GM18951 (cell line): ENCODE measurements at regions not wholly inside any gene's neighbourhood (a gene's known extent, or its start where the extent isn't known, plus 50 kb on each side); places are given as distances from the start of the nearest gene placed in this dataset.
"Not testable (repeated sequence)": the region's sequence is repeated elsewhere in the genome, so short reads cannot be mapped to it uniquely, and the experiment has no call there.

Source experiments
- POLR2A ChIP-seq: IDR thresholded peaks from 4 replicates; pipeline ENCODE4 v1.6.1; 2011; ENCODE audit warnings: mild to moderate bottlenecking; ENCODE audit not compliant: insufficient read length, insufficient read depth; ENCODE audit errors: extremely low read depth
- in situ Hi-C: fragments of 300-500 bp; cut with MboI; formaldehyde crosslinking; loops from one replicate; pipeline ENCODE4 v1.12.0; 2022; ENCODE audit warnings: low sequenced_read_pairs, mixed read lengths, inconsistent platforms; ENCODE audit not compliant: unreplicated experiment

DNA sequence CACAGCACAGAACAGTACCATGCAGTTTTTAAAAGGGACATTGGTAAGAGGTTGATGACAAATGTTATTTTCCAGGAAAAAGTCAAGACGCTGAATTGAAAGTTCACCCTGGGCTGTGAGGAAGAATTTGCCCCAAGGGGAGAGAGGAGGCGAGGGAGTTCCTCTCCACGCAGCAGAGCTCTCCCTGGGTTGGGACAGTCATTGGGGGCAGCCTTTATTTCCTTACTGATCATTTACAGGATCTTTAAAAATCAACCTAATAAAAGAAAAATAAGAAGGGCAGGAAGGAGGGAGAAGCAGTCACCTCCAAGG is 49.9 kb upstream of the WNT7B start:
- in situ Hi-C loops: no loop called here

DNA sequence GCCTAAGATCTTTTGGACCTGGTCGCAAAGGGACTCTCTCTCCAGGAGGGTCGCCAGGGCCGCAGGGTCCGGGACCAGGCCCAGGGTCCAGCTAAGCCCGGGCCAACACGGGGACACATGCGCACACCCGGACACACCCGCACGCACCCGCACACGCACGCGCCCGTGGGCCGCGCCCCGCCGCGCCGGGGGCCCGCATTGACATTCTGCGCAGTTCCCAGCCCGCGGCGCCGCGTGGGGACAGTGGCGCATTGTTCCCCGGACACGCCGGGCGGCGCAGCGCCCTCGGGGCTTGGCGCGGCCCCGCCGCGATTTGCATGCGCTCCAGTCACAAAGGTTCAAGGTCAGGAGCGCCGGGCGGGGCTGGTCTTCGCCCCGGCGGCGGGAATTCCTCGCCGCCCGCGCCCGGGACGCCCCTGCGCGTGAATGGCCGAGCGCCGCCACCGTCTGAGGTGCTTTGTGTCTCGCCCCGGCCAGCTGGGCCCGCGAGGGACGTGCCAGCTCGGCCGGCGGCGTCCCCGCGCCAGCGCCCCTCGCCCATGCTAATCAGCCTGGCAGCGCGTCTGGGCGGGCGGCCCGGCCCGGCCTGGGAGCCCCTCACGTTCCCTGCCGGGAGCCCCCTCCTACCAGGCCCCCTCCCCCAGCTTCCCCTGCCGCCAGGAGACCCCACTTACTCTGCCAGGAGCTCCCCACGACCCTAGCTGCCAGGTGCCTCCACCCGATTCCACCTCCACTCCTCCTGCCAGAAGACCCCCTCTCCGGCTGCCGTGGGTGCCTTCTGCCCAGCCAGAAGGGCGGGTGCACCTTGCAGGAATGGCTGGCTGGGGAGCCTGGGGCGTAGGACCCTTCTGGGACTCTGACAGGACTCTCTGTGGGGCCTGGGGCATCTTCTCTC is 50.5 kb upstream of the WNT7B start:
- in situ Hi-C loops: no loop called here
- no peak for TF ChIP-seq POLR2A

More for the DNA sequence above, 49.9 kb upstream of the WNT7B start:
- TF ChIP-seq POLR2A: no peak

DNA sequence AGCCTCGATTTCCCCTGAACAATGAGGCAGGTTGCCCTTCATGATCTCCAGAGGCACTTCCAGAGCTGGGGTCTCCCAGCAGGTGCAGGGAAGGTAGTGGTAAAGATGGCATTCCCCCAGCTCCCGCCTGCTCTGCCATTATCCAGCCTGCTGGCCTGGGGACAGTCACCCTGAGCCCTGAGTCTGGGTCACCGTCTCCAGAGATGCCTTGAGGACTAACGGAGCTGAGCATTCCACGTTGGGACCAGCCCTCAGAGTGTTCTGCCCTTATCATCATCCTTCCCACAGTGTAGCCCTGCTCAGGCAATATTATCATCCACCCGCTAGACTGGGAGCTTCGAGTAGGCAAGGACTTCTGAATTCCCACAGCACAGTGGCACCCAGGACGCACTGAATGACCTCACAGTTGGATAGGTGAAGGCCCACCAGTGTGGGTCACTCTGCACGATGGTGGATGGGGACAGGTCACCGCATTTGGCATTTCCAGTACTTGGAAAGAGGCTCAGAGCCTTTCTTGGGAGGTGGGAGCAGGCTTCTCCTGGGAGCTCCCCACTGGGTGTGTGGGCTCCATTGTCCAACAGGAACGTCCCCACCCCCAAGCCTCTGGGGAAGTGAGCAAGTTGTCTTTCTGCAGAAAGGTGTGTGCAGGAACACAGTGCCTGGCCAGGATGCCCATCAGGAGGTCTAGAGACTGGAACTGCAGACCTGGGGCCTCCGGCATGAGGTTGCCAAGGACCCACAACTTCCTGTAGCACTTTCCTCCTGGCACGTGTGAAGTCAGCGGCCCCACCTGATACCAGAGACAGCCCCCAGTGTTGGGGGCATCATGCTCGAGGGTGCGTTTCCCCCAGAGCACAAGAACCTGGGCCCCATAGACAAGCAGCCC is 51.4 kb upstream of the WNT7B start:
- in situ Hi-C loops: no loop called here
- TF ChIP-seq POLR2A: no peak

DNA sequence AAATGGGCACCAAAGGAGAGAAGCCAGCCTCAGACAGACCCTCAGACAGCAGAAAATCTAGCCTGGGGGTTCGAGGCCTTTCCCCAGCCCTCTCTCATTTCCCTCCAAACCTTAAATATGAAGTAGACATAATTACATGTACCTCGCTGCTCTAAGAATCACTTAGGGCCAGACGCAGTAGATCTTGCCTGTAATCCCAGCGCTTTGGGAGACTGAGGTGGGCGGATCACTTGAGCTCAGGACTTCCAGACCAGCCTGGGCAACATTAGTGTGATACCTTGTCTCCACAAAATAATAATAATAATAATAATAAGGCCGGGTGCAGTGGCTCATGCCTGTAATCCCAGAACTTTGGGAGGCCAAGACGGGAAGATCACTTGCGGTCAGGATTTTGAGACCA is 52.1 kb upstream of the WNT7B start:
- in situ Hi-C loops: no loop called here
- TF ChIP-seq POLR2A: no peak

DNA sequence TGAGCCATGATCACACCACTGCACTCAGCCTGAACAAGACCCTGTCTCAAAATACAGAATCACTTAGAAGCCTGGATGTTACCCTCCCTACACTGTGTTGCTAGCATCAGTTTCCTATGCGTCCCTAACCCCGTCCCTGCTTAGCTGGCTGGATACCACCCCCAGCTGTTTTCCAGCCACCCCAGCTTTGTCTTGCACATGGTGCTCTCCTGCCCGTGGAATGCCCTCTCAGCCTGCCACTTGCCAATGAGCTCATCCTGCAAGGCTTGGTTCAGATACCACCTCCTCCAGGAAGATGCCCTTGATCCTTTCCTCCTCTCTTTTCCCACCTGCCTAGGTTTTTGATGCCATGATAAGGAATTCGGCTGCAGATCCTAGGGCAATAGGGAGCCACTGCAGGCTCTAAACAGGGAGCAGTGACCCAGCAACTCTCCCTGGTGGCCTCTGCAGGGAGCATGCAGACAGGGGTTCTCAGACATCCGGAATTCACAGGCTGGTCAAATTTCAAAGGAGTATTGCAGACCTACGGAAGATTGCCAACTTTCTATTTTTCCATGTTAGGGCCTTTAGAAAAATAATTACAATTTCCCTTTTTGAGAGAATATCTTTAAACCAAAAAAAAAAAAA is 52.7 kb upstream of the WNT7B start:
- TF ChIP-seq POLR2A: no peak
- in situ Hi-C loops: no loop called here

DNA sequence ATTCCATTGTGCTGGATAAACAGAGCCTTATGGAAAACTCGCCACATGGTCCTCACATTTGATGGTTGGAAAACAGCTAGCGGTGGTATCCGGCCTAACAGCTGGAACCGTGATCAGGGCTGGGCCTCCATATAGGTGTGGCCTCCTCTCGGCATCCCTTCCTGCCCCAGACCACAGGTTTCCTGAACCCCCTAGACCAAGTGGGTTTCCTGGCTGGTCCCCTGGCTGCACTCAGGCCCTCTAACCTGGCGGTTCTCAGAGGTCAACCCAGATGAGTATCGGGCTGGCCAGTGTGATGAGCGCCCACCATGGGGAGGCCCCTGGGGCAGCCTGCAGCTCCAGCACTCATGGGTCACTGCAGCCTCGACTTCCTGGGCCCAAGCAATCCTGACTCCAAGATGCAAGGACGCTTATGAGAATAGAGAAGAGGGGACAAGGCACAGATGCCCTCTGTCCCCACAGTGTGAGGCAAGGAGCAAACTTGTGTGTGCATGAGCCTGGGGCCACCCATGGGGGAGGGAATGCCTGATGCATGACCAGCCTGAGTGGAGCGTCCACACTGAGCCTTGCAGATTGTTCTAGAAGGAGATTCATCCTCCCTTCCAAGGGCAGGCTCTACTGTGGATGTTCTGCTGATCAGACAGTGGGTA is 53.4 kb upstream of the WNT7B start:
- TF ChIP-seq POLR2A: no peak
- in situ Hi-C loops: no loop called here

DNA sequence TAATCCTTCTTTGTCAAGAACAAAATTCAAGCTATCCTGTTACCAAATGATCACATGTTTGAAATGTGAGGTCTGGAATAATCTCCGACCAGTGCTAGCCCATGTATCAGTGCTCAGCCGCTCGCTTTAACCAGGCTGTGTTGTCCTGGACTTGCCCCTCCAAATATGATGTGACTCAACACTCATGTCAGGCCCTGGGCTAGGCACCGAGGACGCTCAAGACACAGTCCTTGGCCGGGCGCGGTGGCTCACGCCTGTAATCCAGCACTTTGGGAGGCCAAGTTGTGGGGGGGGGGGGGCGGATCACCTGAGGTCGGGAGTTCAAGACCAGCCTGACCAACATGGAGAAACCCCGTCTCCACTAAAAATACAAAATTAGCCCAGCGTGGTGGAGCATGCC is 54.1 kb upstream of the WNT7B start:
- TF ChIP-seq POLR2A: no peak
- in situ Hi-C loops: no loop called here

DNA sequence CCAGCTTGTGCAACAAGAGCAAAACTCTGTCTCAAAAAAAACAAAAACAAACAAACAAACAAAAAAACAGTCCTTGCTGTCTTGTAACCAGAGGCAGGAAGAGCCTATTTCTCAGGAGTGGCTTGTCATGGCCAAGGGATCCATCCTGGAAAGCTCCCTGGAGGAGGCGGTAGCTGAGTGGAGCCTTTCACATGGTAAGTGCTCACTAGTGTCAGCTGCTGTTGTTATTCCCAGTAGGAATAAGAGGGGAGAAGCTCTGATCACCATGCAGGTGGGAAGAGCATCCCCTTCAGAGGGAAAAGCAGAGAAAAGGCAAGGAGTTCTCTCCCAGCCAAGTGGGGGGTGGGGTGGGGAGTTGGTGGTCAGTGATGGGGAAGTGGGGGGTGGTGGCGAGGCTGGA is 54.6 kb upstream of the WNT7B start:
- in situ Hi-C loops: no loop called here
- no peak for TF ChIP-seq POLR2A

DNA sequence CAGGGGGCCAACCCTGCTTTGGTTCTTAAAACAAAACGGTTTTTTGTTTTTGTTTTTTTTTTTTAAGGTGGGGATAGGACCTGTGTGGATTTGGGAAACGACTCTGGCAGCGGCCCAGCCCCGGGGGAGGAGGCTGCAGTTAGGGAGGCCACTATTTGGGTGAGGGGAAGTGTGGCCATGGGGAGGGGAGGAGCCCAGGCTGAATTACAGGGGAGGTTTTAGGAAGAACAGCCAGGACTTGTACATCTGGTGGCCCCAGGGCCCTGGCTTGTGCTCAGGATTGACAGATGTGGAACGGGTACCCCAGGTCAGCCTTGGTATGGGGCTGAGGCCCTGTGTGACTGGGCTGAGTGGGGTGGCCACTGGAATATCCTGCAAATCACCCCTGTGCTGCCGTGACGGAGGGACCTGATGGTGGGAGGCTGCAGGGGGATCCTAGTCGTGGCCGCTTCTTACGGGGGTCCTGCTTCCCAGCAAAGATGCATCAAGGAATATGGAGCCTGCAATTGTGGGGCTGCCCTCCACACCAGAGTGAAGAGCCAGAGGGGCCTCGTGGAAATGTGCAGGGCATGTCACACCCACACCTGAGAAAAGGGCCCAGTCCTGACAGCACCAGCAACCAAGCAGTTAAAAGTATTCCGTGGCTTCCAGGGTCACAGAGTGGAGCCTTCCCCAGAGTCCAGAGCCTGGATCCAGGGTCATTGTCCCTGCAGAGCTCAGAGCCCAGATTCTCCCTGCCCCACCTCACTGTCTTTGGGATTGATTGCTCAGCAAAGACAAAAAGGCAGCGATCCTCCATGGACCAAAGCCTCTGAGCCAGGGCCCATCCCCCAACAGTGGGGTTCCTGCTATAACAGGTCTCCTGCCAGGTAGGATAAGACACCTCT is 55.2 kb upstream of the WNT7B start:
- no peak for TF ChIP-seq POLR2A
- in situ Hi-C loops: no loop called here

DNA sequence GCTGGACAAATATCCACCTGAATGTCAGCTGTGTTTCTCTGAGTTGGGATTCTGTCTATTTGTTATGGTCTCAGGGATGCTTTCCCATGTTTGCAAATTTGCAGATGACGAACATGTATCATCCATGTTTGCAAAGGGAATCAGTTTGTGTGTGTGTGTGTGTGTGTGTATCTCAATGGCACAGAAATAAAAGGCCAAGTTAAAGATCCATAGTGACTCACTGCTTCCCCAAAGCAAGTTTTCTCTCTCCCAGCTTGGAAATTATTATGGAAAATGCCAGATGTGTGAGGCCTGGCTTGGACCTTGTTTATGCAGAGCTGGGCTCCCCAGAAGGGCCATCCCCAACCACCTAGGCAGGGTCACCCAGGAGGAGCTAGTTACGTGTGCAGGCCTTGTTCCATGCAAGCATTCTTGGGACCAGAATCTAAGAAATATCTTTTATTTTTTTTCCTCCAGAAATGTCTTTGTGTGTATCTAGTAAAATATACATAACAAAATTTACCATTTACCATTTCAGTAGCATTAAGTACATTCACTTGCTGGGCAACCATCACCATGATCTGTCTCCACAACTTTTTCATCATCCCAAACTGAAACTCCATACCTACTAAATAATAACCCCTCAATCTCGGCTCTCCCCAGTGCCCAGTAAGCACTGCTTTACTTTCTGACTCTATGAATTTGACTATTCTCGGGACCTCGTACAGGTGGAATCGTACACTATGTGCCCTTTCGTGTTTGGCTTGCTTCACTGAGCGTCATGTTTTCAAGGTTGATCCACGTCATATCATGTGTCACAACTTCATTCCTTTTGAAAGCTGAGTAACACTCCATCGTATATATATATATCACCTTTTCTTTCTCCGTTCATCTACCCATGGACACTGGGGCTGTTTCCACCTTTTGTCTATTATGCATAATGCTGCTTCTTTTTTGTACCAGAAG is 56.6 kb upstream of the WNT7B start:
- no peak for TF ChIP-seq POLR2A
- in situ Hi-C loops: no loop called here

DNA sequence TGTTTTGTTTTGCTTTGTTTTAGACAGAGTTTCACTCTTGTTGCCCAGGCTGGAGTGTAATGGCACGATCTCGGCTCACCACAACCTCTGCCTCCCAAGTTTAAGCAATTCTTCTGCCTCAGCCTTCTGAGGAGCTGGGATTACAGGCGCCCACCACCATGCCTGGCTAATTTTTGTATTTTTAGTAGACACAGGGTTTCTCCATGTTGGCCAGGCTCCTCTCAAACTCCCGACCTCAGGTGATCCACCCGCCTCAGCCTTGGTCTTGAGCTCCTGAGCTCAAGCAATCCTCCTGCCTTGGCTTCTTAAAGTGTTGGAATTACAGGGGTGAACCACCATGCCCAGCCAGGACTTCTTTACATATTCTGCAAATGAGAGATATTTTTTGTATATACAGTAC is 57.5 kb upstream of the WNT7B start:
- in situ Hi-C loops: not testable (repeated sequence)
